Suprapubic skin (tissue), 4 donors: ENCODE measurements at regions not wholly inside any gene's neighbourhood (a gene's known extent, or its start where the extent isn't known, plus 50 kb on each side); places are given as distances from the start of the nearest gene placed in this dataset.

Experiments used
- EP300 ChIP-seq: sonication (generic); formaldehyde crosslinking; IDR thresholded peaks from one replicate; pipeline ENCODE4 v1.6.1; 2017; ENCODE audit warnings: antibody characterized with exemption
- POLR2AphosphoS5 ChIP-seq, 3 donors: sonication (generic); formaldehyde crosslinking; IDR thresholded peaks; one replicate each; pipeline ENCODE4 v1.6.1; 2017; ENCODE audit warnings: antibody characterized with exemption in 3 of 3
- TF ChIP-seq, protein P1 (sequence below), 2 donors: fragments of 200-600 bp in 1 of 2; fragments of 450-650 bp in 1 of 2; sonication (generic) in 1 of 2; IDR thresholded peaks; one replicate each; pipeline ENCODE4 v1.5.1; 2016 to 2019; ENCODE audit warnings: antibody characterized with exemption in 2 of 2, mild to moderate bottlenecking in 1 of 2, moderate library complexity in 1 of 2

DNA sequence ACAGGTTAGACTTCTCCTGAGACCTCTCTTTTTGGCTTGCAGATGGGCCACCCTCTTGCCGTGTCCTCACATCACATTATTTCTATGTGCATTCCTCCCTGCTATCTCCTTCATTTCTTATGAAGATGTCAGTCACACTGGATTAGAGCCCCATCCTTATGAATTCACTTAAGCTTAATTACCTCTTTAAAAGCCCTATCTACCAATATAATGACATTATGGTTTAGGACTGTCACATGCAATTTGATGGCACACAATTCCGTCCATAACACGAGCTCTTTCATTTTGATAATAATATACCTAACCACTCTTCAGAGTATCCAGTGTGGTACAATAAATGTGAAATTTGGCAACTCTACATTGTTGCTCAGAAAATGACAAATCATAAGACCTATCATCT is 1037.3 kb downstream of the DIAPH3 start:
- no peak for TF ChIP-seq POLR2AphosphoS5 (IDR thresholded peaks at IDR 0.05)
- TF ChIP-seq, protein P1, sequence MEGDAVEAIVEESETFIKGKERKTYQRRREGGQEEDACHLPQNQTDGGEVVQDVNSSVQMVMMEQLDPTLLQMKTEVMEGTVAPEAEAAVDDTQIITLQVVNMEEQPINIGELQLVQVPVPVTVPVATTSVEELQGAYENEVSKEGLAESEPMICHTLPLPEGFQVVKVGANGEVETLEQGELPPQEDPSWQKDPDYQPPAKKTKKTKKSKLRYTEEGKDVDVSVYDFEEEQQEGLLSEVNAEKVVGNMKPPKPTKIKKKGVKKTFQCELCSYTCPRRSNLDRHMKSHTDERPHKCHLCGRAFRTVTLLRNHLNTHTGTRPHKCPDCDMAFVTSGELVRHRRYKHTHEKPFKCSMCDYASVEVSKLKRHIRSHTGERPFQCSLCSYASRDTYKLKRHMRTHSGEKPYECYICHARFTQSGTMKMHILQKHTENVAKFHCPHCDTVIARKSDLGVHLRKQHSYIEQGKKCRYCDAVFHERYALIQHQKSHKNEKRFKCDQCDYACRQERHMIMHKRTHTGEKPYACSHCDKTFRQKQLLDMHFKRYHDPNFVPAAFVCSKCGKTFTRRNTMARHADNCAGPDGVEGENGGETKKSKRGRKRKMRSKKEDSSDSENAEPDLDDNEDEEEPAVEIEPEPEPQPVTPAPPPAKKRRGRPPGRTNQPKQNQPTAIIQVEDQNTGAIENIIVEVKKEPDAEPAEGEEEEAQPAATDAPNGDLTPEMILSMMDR (IDR thresholded peaks at IDR 0.05), result no peak
- no peak for TF ChIP-seq EP300
